ENCODE measurements at regions not wholly inside any gene's neighbourhood (a gene's known extent, or its start where the extent isn't known, plus 50 kb on each side); places are given as distances from the start of the nearest gene placed in this dataset.
A peak's percentile ranks its signal among the peaks of the same experiment; 100 is the strongest.

GRCh38 chr13:111503376-111503775 lies 182.9 kb downstream of the TEX29 start:
- H3K4me3 ChIP-seq = no peak overlapping the region
- WGBS, 5 donors = 68 to 83% (median 82%) methylated on average over 7 of the region's 7 CpGs
- peaks cover 0 to 13% (median 3%) of the 10 kb centered on the region in 8 donors for H3K9me3 ChIP-seq
- H3K27ac ChIP-seq = no peak overlapping the region
- no peaks in the 10 kb centered on the region for H3K36me3 ChIP-seq
- no peak for DNase-seq
- TF ChIP-seq POLR2A (IDR thresholded peaks at IDR 0.05) = no peak
- intact Hi-C loops (cut with DNase I; ENCODE audit: low total_unique reads) = no loop called here
- peaks cover 0 to 45% (median 0%) of the 10 kb centered on the region in 7 donors for H3K27me3 ChIP-seq (replicated peaks in 1 of 7)
- H3K4me1 ChIP-seq = no peaks in the 10 kb centered on the region

GRCh38 chr13:111503905-111504695 lies 183.7 kb downstream of the TEX29 start:
- DNase-seq = no peak
- H3K9me3 ChIP-seq = peaks cover 0 to 13% (median 3%) of the 10 kb centered on the region in 8 donors
- H3K4me3 ChIP-seq = no peak overlapping the region
- no peaks in the 10 kb centered on the region for H3K36me3 ChIP-seq
- peaks cover 0 to 48% (median 0%) of the 10 kb centered on the region in 7 donors for H3K27me3 ChIP-seq (replicated peaks in 1 of 7)
- TF ChIP-seq CTCF (IDR thresholded peaks at IDR 0.05 in 8 of 11, conservative IDR thresholded peaks at IDR 0.05 in 3 of 11) (no peak), POLR2AphosphoS5 (IDR thresholded peaks at IDR 0.05) (no peak)
- 68 to 83% (median 75%) methylated on average over 13 of the region's 13 CpGs for WGBS, 5 donors
- no peaks in the 10 kb centered on the region for H3K4me1 ChIP-seq
- intact Hi-C loops (cut with DNase I; ENCODE audit: low total_unique reads) = no loop called here
- H3K27ac ChIP-seq = no peak overlapping the region

- 38 to 51% (median 45%) methylated on average over 20 of the region's 20 CpGs for WGBS, 5 donors
- DNase-seq = no peak
- Histone ChIP-seq H3K27me3 (replicated peaks in 1 of 7) (peaks cover 0 to 48% (median 0%) of the 10 kb centered on the region in 7 donors), H3K4me1 (no peaks in the 10 kb centered on the region), H3K4me3 (no peak overlapping the region), H3K9me3 (peaks cover 0 to 13% (median 3%) of the 10 kb centered on the region in 8 donors), H3K27ac (no peak overlapping the region), H3K36me3 (no peaks in the 10 kb centered on the region)
- no peak for TF ChIP-seq POLR2A (IDR thresholded peaks at IDR 0.05)
- no peak for TF ChIP-seq POLR2AphosphoS5 (IDR thresholded peaks at IDR 0.05)
- peak in 2 of 11 experiments; percentile 14 for TF ChIP-seq CTCF (IDR thresholded peaks at IDR 0.05 in 8 of 11, conservative IDR thresholded peaks at IDR 0.05 in 3 of 11)
- intact Hi-C loops (cut with DNase I; ENCODE audit: low total_unique reads) = no loop called here
Measured at GRCh38 chr13:111505175-111505777, 184.8 kb downstream of the TEX29 start.

GRCh38 chr13:111506125-111506524 lies 185.7 kb downstream of the TEX29 start:
- Histone ChIP-seq H3K4me1 (no peaks in the 10 kb centered on the region), H3K27me3 (replicated peaks in 1 of 7) (peaks cover 0 to 48% (median 0%) of the 10 kb centered on the region in 7 donors), H3K9me3 (peaks cover 0 to 13% (median 3%) of the 10 kb centered on the region in 8 donors), H3K4me3 (no peak overlapping the region), H3K27ac (no peak overlapping the region), H3K36me3 (no peaks in the 10 kb centered on the region)
- TF ChIP-seq CTCF (IDR thresholded peaks at IDR 0.05 in 8 of 11, conservative IDR thresholded peaks at IDR 0.05 in 3 of 11) = no peak
- TF ChIP-seq POLR2AphosphoS5 (IDR thresholded peaks at IDR 0.05) = no peak
- TF ChIP-seq POLR2A (IDR thresholded peaks at IDR 0.05) = no peak
- WGBS, 5 donors = 72 to 85% (median 82%) methylated on average over 4 to 6 of the region's 6 CpGs
- DNase-seq = no peak
- intact Hi-C loops (cut with DNase I; ENCODE audit: low total_unique reads) = no loop called here

All from spleen (tissue), 11 donors.